A172 (cell line): ENCODE measurements at regions not wholly inside any gene's neighbourhood (a gene's known extent, or its start where the extent isn't known, plus 50 kb on each side); places are given as distances from the start of the nearest gene placed in this dataset.

Experiments used
- DNase-seq: peaks from one replicate; pipeline ENCODE4 v3.0.0-alpha.2; 2015; ENCODE audit warnings: low spot score

- DNase-seq = no peak
Observed at GRCh38 chr10:4733150-4733842, 92.7 kb upstream of the AKR1E2 start.

DNA sequence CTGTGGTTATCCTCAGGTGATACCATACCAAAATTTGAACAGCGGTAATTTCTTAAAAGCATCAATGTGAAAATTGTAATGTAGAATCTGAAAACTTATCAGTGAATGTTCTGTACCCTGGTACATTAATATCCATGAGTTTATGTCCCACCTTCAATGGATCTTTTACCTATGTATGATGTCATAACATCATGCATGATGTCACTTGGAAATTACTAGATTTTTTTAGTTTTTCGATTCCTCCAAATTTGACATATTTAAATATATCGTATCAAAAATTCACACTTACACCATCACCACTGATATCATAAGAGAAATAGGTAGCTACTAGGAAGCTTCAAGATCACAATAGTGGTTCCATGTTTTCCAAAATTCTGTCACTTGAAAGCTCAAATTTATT is 95.0 kb upstream of the AKR1E2 start:
- no peak for DNase-seq

DNA sequence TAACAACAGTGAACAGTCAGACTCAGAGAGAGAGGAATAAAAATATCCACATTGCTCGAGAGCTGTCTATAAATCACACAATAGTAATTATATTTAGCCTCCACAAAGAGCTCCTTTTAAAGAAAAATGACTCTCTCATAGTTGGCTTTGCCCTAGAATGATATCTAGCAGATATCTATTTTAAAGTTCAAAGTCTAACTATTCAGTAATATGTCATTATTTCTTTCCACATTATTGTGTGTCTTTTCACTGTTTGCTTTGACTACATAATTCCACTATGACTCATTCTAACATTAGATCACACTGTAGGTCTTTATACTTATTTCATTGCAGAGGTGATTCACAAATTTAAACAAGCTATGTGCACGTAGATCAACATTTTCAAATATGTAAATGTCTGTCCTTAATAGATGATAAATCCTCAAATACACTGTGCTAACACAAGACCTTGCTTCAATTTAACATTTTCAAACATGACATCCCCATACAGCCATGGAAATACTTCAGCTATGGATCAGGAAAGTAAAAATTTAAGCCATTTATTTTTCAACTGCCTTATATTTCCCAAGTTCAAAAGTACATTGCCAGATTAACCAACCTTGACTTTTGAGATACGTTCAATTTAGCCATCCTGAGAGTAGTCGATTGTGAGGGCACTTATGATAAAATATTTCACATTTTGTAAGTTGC is 99.9 kb upstream of the AKR1E2 start:
- DNase-seq = peak; percentile 86

DNA sequence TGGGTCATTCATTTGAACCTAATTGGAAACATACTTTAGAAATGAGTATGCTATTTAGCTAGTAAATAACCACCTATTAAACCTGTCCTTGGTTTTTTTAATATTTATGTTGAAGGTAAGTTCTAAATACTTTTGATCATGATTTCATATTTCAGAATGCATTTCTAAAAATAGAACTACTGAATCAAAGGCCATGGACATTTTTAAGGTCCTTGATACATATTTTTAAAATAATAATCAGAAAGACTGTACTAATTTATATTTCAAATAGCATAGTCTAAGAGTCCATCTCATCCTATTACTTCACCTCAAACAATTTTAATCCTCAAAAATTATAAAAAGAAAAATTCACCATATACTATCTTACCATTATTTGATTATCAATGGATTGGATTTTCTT is 102.1 kb upstream of the AKR1E2 start:
- no peak for DNase-seq

DNA sequence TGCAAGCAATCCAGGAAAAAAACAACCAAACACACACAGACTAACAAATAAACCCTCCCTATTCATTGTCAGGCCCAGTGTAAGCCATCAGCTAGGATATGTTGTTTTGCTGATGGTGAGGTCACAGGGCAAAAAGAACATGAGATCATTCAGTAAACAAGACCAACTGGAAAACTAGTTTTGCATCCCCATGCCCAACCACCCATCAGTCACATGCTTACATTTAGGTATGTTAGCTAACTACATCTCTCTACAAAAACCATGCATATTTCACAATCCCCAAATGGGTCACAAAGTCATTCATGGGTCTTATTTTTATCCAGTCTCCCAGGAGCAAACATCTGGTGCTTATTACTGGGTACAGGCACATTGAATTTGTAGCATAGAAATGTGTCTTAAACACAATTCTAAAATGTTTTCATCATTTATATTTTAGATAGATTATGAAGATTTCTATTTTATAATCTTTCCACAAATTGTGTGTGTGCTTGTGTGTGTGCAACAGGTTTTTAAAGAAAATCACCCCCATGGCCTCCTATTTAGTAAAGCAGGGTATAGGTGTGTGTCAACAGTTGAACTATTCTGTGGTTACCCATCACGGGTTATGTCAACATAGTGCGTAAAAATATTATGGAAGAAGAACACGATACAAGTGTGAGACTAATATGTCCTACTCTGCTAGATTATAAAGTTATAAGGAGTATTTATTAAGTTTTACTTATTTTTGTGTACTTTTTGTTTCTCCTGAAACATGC is 103.8 kb upstream of the AKR1E2 start:
- DNase-seq = no peak

DNA sequence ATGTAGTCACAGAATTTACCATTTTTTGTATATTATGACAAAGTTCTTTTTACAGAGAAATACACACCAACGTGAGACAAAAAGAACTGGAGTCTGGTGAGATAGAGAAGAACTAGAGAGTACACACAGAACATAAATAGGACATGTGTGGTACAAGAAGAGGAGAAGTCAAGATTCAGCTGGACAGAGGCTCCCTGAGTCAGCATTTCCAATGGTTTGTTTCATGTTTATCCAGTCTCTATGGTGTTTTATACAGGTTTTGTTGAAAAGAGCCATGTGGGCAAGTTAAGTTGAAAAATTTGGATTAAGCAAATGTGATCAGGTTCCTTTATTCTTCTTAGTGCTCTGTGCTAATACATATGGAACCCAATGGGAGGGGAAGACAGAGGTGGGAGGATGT is 105.5 kb upstream of the AKR1E2 start:
- DNase-seq = no peak

- no peak for DNase-seq
Observed at GRCh38 chr10:4719671-4720070, 106.3 kb upstream of the AKR1E2 start.

DNA sequence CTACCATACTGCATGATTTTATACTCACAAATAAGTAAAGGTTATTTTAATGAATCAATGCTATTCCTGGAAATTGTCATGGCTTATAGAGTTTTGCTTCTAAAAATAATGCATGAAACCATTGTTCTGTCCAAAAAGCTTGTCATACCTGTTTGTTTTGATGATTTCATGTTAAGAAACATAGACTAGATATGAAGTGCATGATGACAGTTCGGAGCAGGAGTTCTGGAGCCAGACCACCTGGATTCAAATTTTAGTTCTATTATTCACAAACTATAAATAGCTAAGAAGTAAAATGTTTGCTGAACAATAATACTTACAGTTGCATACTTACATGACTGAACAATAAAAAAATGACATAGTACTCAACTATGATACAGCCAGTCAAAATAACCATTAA is 107.0 kb upstream of the AKR1E2 start:
- DNase-seq = no peak

- no peak for DNase-seq
Observed at GRCh38 chr10:4718544-4718943, 107.5 kb upstream of the AKR1E2 start.

DNA sequence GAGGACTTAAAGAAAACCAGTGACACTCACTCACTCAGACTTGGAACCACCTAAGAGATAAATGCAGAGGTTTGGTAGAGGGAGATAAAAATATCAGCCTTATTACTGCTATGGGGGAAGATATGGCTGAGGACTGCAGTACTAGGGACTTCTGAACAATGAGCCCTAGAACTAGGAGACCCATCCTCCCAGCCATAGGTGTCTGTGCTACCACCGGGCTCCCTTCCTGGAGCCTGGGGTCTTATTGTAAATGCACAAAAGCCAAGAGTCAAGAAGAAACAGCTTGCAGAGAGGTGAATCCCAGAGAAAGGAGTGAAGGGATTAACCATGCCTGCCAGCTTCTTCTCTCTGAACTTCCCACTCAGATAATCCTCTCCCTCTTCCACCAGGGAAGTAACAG is 108.3 kb upstream of the AKR1E2 start:
- no peak for DNase-seq

- no peak for DNase-seq
Observed at GRCh38 chr10:4710858-4711257, 115.1 kb upstream of the AKR1E2 start.

DNA sequence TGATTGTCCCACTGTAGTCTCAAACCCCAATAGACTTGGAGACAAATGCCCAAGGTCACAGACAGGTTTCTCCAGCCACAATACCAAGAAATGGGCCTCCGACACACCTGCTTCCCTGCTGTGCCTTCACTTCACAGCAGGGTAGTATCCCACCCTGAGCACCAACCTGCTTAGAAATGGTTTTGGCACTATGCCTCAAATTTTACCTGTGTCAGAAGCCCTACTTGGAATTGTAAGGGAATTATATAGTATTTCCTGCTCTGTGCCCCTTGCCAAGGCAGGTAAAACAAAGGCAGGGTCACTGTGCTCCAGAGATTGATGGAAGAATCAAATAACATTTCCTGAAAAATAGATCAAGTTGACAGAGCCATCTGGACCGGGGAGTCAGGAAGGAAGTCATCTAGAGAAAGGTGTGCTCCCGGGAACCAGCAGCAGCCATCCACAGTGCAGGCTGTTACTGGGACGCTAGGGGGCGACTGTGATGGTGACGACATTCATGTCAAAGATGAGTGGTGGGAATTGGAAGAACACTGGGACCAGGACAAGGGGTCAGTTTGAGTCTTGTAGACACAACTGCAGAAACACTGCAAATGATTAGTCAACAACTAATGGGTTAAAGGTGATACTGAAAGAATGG is 117.8 kb upstream of the AKR1E2 start:
- DNase-seq = no peak

DNA sequence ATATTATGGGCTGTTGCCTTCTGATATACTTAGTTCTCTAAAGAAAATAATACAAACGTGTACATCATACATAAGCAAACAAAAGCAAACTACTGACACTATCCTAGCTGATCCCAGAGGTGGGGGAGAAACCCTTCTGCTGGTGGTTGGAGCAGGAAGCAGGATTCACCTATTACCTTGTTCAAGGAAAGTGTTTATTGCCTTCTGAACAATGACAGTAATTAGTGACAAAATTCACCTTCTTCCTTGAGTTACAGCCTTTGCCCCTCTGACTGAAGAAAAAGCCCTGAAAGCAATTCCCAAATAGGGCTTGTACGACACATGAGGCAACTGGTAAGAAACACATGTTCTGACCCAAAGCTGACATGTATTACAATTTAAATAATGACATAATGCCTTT is 118.8 kb upstream of the AKR1E2 start:
- no peak for DNase-seq

- peak; percentile 99 for DNase-seq
Observed at GRCh38 chr10:4704034-4704545, 121.9 kb upstream of the AKR1E2 start.

GRCh38 chr10:4701016-4701415 is 125.0 kb upstream of the AKR1E2 start:
- DNase-seq = no peak

GRCh38 chr10:4699950-4700730 is 125.9 kb upstream of the AKR1E2 start:
- no peak for DNase-seq

DNA sequence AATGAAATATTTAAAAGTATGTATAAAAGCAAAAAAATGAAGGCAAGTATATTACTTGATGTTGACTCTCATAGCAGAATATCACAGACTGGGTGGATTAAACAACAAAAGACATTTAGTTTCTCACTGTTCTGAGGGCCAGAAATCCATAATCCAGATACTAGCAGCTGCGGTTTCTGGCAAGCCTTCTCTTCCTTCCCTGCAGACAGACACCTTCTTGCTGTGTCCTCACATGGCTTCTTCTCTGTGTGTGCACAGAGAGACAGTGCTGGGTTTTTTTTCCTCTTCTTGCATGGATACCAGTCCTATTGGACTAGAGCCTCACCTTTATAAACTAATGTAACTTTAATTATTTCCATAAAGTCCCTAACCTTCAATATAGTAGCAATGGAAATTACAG is 127.9 kb upstream of the AKR1E2 start:
- DNase-seq = no peak

- DNase-seq = no peak
Observed at GRCh38 chr10:4696186-4696585, 129.8 kb upstream of the AKR1E2 start.

- no peak for DNase-seq
Observed at GRCh38 chr10:4693967-4694366, 132.0 kb upstream of the AKR1E2 start.

DNA sequence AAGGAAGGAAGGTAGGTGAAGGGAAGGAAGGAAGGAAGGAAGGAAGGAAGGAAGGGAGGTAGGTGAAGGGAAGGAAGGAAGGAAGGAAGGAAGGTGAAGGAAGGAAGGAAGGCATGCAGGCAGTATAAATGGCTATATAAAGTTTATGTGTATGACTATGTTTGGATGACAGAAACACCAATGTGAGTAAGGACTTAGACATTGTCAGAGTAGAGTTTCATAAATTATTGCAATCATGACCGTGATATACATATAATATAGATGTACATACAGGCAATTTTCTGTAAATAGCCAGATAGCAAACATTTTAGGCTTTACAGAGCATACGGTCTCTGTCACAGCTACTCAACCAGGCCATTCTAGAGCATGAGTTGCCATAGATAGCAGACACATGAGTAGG is 133.8 kb upstream of the AKR1E2 start:
- no peak for DNase-seq

- DNase-seq = peak; percentile 63
Observed at GRCh38 chr10:4691776-4692175, 134.2 kb upstream of the AKR1E2 start.

DNA sequence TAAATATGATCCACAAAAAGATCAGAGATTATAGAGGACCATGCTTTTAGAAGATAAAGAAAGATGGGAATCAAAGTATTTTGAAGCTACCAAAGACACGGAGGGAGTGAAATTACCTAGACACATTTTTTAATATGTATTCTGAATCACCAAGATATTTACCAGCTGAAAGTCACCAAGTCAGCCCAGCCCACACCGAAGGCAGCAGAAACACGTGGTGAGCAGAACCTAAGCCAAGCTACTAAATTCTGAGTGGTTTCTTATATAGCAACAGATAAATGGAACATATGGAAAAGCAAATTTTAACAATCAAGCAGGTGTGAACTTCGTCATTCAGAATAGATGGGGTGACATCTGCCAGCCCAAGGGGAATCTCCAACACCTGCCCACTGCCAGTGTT is 134.7 kb upstream of the AKR1E2 start:
- no peak for DNase-seq
